Heart left ventricle (tissue), 13 donors: ENCODE measurements at regions not wholly inside any gene's neighbourhood (a gene's known extent, or its start where the extent isn't known, plus 50 kb on each side); places are given as distances from the start of the nearest gene placed in this dataset.

ENCODE experiments used
- CTCF ChIP-seq, 12 donors: fragments of 200-600 bp; sonication (generic) in 4 of 12; IDR thresholded peaks; one replicate each; pipeline versions ENCODE4 v1.5.0 to v1.8.0; 2018 to 2022; ENCODE audit warnings: antibody characterized with exemption in 12 of 12, mild to moderate bottlenecking in 5 of 12
- POLR2A ChIP-seq, 2 donors: fragments of 450-650 bp; IDR thresholded peaks; one replicate each; pipeline ENCODE4 v1.6.1; 2017; ENCODE audit warnings: antibody characterized with exemption in 2 of 2, mild to moderate bottlenecking in 2 of 2, moderate library complexity in 2 of 2
- donor health status: ischemic (EF 13 %, LVEDD 7.1; RV severe dilation, severe dysfunction).
- donor health status: DM: no; HTN: yes; CAD: no.
- donor health status: DM: no; HTN: no; CAD: no.
- donor health status: ischemic (EF 25% LVEDD 6.9; RV normal size, moderate dysfunction).
- donor health status: ischemic (EF 25% LVEDD 5.7; RV mildly dilated, moderate dysfunction).
- donor health status: ischemic (EF 35%, LVEDD 5.7; RV mildly dilated, moderate dysfunction).
- donor health status: nonischemic (EF 11% LVEDD 7.7; RV severe dilation, severe dysfunction).
- donor health status: DM: yes; HTN: yes; CAD: no.
- donor health status: PGD.
- donor health status: ischemic (EF 29% LVEDD 5.4; RV normal size, mild dysfunction).
- donor health status: nonischemic (EF 23%, LVEDD 6.1; RV moderate dilation, normal function).

GRCh38 chr11:123247496-123247799, 52.4 kb upstream of the CLMP start:
- TF ChIP-seq CTCF (IDR thresholded peaks at IDR 0.05) (peak in 5 of 12 donors; percentile 1 to 19 (median 5)), POLR2A (IDR thresholded peaks at IDR 0.05) (no peak)
